PC-3 (cell line): ENCODE measurements at regions not wholly inside any gene's neighbourhood (a gene's known extent, or its start where the extent isn't known, plus 50 kb on each side); places are given as distances from the start of the nearest gene placed in this dataset.

Experiments used
- ATAC-seq: fragments of 200-7000 bp; cut with Tn5 transposase; 2 replicates; pipeline ENCODE4 v1.9.1; 2020; ENCODE audit warnings: mild to moderate bottlenecking, moderate library complexity
- BruUV-seq: library from RNA; stranded (reverse); fragments of 400-500 nt; replicated peaks from 2 replicates; lab custom pipeline; 2021; lab: Mats Ljungman, UMichigan
- CTCF ChIA-PET: fragments of 300-600 bp; sonication (Branson Sonifier 250); formaldehyde crosslinking; loops from one replicate; lab custom pipeline; 2022; ENCODE audit warnings: antibody characterized with exemption; lab: Charles Lee
- POLR2A ChIA-PET: fragments of 300-600 bp; sonication (Branson Sonifier 250); formaldehyde crosslinking; loops from one replicate; lab custom pipeline; 2022; ENCODE audit warnings: antibody characterized with exemption; ENCODE audit not compliant: unreplicated experiment; lab: Charles Lee
- DNase-seq: peaks from one replicate; pipeline ENCODE4 v3.0.0-alpha.2; 2015
- H2AFZ ChIP-seq: fragments of 300-600 bp; sonication (generic); 2 replicates; pipeline ENCODE4 v1.6.0; 2016; ENCODE audit warnings: antibody characterized with exemption, low read length
- H3F3A ChIP-seq: fragments of 300-600 bp; sonication (generic); one replicate; pipeline ENCODE4 v1.6.0; 2017; ENCODE audit warnings: antibody characterized with exemption, low read length, control low read depth, mild to moderate bottlenecking; ENCODE audit not compliant: unreplicated experiment
- H3K27ac ChIP-seq: fragments of 300-600 bp; sonication (generic); 2 replicates; pipeline ENCODE4 v1.5.1; 2016; ENCODE audit warnings: mild to moderate bottlenecking, low read length
- H3K27me3 ChIP-seq: fragments of 300-600 bp; sonication (generic); 2 replicates; pipeline ENCODE4 v1.6.1; 2016; ENCODE audit warnings: low read length, mixed read lengths
- H3K36me3 ChIP-seq: fragments of 300-600 bp; sonication (generic); 2 replicates; pipeline ENCODE4 v1.6.1; 2016; ENCODE audit warnings: low read depth, mixed run types, low read length, mixed read lengths
- H3K4me1 ChIP-seq: fragments of 300-600 bp; sonication (generic); 2 replicates; pipeline ENCODE4 v1.5.1; 2016; ENCODE audit warnings: low read length; ENCODE audit not compliant: insufficient read depth
- H3K4me2 ChIP-seq: fragments of 300-600 bp; sonication (generic); 2 replicates; pipeline ENCODE4 v1.6.0; 2016; ENCODE audit warnings: low read length
- H3K4me3 ChIP-seq: fragments of 300-600 bp; sonication (generic); 2 replicates; pipeline ENCODE4 v1.5.1; 2016; ENCODE audit warnings: mild to moderate bottlenecking, low read length, mixed read lengths
- H3K79me2 ChIP-seq: fragments of 300-600 bp; sonication (generic); 2 replicates; pipeline ENCODE4 v1.6.1; 2017; ENCODE audit warnings: low read length, mixed read lengths
- H3K9ac ChIP-seq: fragments of 300-600 bp; sonication (generic); 2 replicates; pipeline ENCODE4 v1.6.0; 2016; ENCODE audit warnings: mild to moderate bottlenecking, low read length
- H3K9me2 ChIP-seq: fragments of 300-600 bp; sonication (generic); replicated peaks from 2 replicates; pipeline ENCODE4 v1.6.1; 2016; ENCODE audit warnings: mixed run types, low read length, mixed read lengths
- H3K9me3 ChIP-seq: fragments of 300-600 bp; sonication (generic); 2 replicates; pipeline ENCODE4 v1.6.1; 2016; ENCODE audit warnings: low read length, mixed read lengths
- H4K20me1 ChIP-seq: fragments of 300-600 bp; sonication (generic); 2 replicates; pipeline ENCODE4 v1.6.1; 2016; ENCODE audit warnings: low read length, mixed read lengths
- EZH2 ChIP-seq: fragments of 300-600 bp; sonication (generic); IDR thresholded peaks from one replicate; pipeline ENCODE4 v1.6.1; 2017; ENCODE audit warnings: antibody characterized with exemption, mild to moderate bottlenecking, low read length; ENCODE audit not compliant: unreplicated experiment
- EZH2phosphoT487 ChIP-seq: fragments of 300-600 bp; sonication (generic); IDR thresholded peaks from 2 replicates; pipeline ENCODE4 v1.6.1; 2018; ENCODE audit warnings: mild to moderate bottlenecking, antibody characterized with exemption, low read length, borderline replicate concordance
- intact Hi-C: fragments of 100-400 bp; cut with micrococcal nuclease; formaldehyde crosslinking; loops from 2 replicates; pipeline ENCODE4 v1.9.0; 2023
- TF ChIP-seq, protein P1 (sequence below): fragments of 300-600 bp; sonication (generic); conservative IDR thresholded peaks from 2 replicates; pipeline ENCODE4 v1.5.1; 2017; ENCODE audit warnings: antibody characterized with exemption, low read depth, mild to moderate bottlenecking, low read length

DNA sequence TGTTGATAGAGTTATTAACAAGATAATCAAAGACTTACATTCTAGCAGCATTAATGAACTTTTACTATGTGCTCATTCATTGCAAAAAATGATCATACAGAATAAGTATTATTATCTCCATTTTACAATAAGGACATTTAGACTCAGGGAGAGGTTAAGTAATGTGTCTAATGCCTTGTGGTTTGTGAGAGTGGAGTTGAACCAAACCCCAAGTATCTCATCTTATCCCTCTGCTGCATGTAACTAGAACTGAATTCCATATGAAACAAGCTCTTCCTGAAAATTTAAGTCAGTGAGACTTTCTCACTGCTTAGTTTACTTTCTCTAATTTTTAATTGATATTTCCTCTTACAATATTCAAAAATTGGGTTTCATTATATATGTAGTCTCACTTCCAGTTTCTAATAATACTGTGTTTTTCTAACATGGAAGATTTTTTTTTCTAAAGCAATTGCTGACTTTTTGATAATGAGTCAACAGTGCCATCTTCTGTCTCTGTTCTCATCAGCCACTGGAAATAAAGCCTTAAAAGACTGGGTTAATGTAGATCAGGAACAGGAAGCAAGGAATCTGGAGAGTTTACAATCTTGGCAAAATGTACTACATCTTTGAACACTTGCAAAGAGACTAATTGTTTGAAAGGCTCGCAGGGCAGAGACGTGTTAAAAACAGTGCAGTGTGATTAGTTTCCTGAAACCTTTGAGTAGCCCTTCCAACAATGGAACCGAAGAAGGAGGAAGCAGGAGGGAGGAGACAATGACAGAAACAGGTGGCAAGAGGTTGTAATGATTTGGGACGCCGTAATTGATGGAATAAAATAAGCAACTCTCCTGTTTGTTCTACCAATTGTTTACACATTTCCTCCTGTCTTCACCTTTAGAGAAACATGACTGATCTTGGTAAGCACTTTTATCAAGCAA is 567.6 kb downstream of the MRPL39 start:
- Histone ChIP-seq H3K36me3 (no peaks in the 10 kb centered on the region), H2AFZ (peak overlapping the region; percentile 72), H3K27ac (no peak overlapping the region), H3F3A (no peaks in the 10 kb centered on the region), H3K4me3 (peak overlapping the region; percentile 50), H3K4me2 (peak overlapping the region; percentile 35), H3K9ac (no peak overlapping the region), H3K9me3 (no peaks in the 10 kb centered on the region), H3K27me3 (no peaks in the 10 kb centered on the region), H3K4me1 (no peaks in the 10 kb centered on the region), H4K20me1 (no peaks in the 10 kb centered on the region), H3K9me2 (no peaks in the 10 kb centered on the region), H3K79me2 (no peaks in the 10 kb centered on the region)
- ATAC-seq (peak; percentile 80), DNase-seq (peak; percentile 47)
- ChIA-PET POLR2A (no interaction called here), CTCF (interaction anchor here (0.6 kb wide), 2 partner anchors 143 to 321 kb away, joined by 3 to 6 read pairs; no protein-coding TSS in a partner anchor)
- TF ChIP-seq EZH2 (no peak), EZH2phosphoT487 (no peak)
- TF ChIP-seq, protein P1, sequence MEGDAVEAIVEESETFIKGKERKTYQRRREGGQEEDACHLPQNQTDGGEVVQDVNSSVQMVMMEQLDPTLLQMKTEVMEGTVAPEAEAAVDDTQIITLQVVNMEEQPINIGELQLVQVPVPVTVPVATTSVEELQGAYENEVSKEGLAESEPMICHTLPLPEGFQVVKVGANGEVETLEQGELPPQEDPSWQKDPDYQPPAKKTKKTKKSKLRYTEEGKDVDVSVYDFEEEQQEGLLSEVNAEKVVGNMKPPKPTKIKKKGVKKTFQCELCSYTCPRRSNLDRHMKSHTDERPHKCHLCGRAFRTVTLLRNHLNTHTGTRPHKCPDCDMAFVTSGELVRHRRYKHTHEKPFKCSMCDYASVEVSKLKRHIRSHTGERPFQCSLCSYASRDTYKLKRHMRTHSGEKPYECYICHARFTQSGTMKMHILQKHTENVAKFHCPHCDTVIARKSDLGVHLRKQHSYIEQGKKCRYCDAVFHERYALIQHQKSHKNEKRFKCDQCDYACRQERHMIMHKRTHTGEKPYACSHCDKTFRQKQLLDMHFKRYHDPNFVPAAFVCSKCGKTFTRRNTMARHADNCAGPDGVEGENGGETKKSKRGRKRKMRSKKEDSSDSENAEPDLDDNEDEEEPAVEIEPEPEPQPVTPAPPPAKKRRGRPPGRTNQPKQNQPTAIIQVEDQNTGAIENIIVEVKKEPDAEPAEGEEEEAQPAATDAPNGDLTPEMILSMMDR: peak; percentile 61
- intact Hi-C loops: loop anchor here (1.0 to 5.0 kb wide), 3 partner anchors 143 to 348 kb away; no protein-coding TSS in a partner anchor
- BruUV-seq: no TSS peak

DNA sequence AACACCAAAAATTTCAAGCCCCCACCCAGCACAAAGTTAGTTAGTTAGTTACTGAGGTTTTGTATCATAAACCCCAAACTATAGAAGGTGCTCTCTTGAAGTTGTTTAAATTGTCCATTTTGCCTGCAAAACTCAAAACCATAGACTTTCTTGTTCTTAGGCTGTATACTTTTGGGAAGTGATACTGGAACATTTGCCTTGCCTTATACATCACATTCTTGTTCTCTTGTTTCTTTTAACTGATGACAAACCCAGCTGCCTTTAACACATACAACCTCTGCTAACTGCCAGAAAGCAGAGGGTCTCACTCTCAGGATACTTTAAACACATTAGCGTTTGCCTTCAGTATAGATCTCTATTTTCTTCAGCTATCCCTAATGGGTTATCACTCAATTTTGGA is 570.5 kb downstream of the MRPL39 start:
- H2AFZ ChIP-seq: no peak overlapping the region
- H4K20me1 ChIP-seq: no peaks in the 10 kb centered on the region
- no peaks in the 10 kb centered on the region for H3K36me3 ChIP-seq
- ATAC-seq (no peak), DNase-seq (no peak)
- ChIA-PET POLR2A (no interaction called here), CTCF (no interaction called here)
- H3K4me1 ChIP-seq: no peaks in the 10 kb centered on the region
- H3K79me2 ChIP-seq: no peaks in the 10 kb centered on the region
- no peak overlapping the region for H3K27ac ChIP-seq
- no peak overlapping the region for H3K4me2 ChIP-seq
- BruUV-seq: no TSS peak
- no peak overlapping the region for H3K9ac ChIP-seq
- TF ChIP-seq, protein P1: no peak
- no peak for TF ChIP-seq EZH2phosphoT487
- no peaks in the 10 kb centered on the region for H3K27me3 ChIP-seq
- no peaks in the 10 kb centered on the region for H3F3A ChIP-seq
- H3K9me2 ChIP-seq: no peaks in the 10 kb centered on the region
- intact Hi-C loops: no loop called here
- no peaks in the 10 kb centered on the region for H3K9me3 ChIP-seq
- no peak overlapping the region for H3K4me3 ChIP-seq

DNA sequence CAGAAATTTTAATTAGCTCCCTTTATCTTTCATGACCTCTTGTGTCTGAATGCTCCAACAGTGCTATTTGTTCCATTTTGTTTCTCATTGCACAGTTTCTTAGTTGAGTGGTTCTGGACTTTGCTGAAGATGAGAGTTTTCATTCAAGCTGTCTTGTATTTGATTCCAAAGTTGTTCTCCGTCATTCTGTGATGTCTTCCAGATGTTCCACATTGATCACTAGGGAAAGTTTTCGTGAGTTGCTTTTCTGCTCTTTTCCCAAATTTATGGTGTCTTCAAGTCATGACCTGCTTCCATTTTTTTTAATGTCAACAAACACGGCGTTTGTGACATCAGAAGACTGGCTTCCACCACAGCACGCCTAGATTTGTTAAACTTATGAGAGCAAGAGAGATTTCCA is 575.5 kb downstream of the MRPL39 start:
- no peak overlapping the region for H3K9ac ChIP-seq
- POLR2A ChIA-PET: no interaction called here
- intact Hi-C loops: no loop called here
- no peaks in the 10 kb centered on the region for H3K79me2 ChIP-seq
- ATAC-seq (no peak), DNase-seq (no peak)
- no peaks in the 10 kb centered on the region for H3K9me2 ChIP-seq
- CTCF ChIA-PET: no interaction called here
- H4K20me1 ChIP-seq: no peaks in the 10 kb centered on the region
- no peak overlapping the region for H3K4me2 ChIP-seq
- H3K4me3 ChIP-seq: no peak overlapping the region
- H3K27me3 ChIP-seq: no peaks in the 10 kb centered on the region
- H2AFZ ChIP-seq: no peak overlapping the region
- no peaks in the 10 kb centered on the region for H3K4me1 ChIP-seq
- H3K9me3 ChIP-seq: no peaks in the 10 kb centered on the region
- H3K36me3 ChIP-seq: no peaks in the 10 kb centered on the region
- BruUV-seq: no TSS peak
- H3K27ac ChIP-seq: no peak overlapping the region
- H3F3A ChIP-seq: no peaks in the 10 kb centered on the region
- TF ChIP-seq EZH2phosphoT487 (no peak), EZH2 (no peak)
- TF ChIP-seq, protein P1: no peak
